Lower lobe of right lung (tissue), 2 donors: ENCODE measurements at regions not wholly inside any gene's neighbourhood (a gene's known extent, or its start where the extent isn't known, plus 50 kb on each side); places are given as distances from the start of the nearest gene placed in this dataset.

ENCODE experiments used
- ATAC-seq, 2 donors: fragments of 200-7000 bp; cut with Tn5 transposase; one replicate each; pipeline ENCODE4 v1.9.1; 2020 to 2022; ENCODE audit warnings: mild to moderate bottlenecking in 2 of 2, moderate library complexity in 2 of 2
- DNase-seq: peaks from one replicate; pipeline ENCODE4 v3.0.0-alpha.2; 2020
- H3K27ac ChIP-seq: fragments of 200-600 bp; one replicate; pipeline ENCODE4 v1.8.0; 2022
- H3K27me3 ChIP-seq: fragments of 200-600 bp; one replicate; pipeline ENCODE4 v1.8.0; 2022; ENCODE audit warnings: low read depth
- H3K36me3 ChIP-seq: fragments of 200-600 bp; one replicate; pipeline ENCODE4 v1.8.0; 2022; ENCODE audit warnings: mild to moderate bottlenecking
- H3K4me1 ChIP-seq: fragments of 200-600 bp; one replicate; pipeline ENCODE4 v1.8.0; 2022
- H3K4me3 ChIP-seq: fragments of 200-600 bp; one replicate; pipeline ENCODE4 v1.8.0; 2022; ENCODE audit warnings: mild to moderate bottlenecking
- H3K9me3 ChIP-seq: fragments of 200-600 bp; one replicate; pipeline ENCODE4 v1.8.0; 2022
- CTCF ChIP-seq: fragments of 200-600 bp; IDR thresholded peaks from one replicate; pipeline ENCODE4 v1.8.0; 2022; ENCODE audit warnings: antibody characterized with exemption, mild to moderate bottlenecking
- intact Hi-C: fragments of 100-400 bp; cut with DNase I; formaldehyde crosslinking; loops from one replicate; pipeline ENCODE4 v1.11.0; 2022
- donor health status: DM: no; HTN: yes; CAD: no; lungs with severe emphysema.

- H3K4me3 ChIP-seq = no peak overlapping the region
- H3K27me3 ChIP-seq = no peaks in the 10 kb centered on the region
- no peaks in the 10 kb centered on the region for H3K4me1 ChIP-seq
- no peaks in the 10 kb centered on the region for H3K36me3 ChIP-seq
- no peaks in the 10 kb centered on the region for H3K9me3 ChIP-seq
- ATAC-seq = no peak
- no peak for DNase-seq
- no peak overlapping the region for H3K27ac ChIP-seq
- intact Hi-C loops = no loop called here
- no peak for TF ChIP-seq CTCF
Observed at GRCh38 chr5:135635451-135635850, 56.7 kb upstream of the CXCL14 start.

DNA sequence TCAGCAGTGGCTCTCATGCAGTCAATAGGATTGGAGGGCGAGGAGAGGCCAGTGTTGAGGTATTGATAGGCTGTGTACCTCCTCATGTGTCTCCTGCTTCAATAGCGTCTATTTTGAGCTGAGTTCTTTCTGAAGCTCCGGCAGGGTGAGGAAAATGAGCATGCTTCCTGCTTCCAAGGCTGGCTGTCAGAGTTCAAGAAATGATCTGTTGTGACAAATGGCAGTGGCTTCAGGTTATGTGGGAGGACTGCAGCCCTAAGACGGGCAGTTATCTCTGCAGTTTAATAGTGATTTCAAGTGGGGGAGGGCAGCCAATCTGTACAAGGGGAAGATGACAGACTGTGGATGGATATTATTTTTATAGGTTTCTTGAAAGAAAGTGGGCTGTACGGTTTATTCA lies 54.0 kb upstream of the CXCL14 start:
- TF ChIP-seq CTCF = no peak
- no peaks in the 10 kb centered on the region for H3K36me3 ChIP-seq
- H3K27ac ChIP-seq = no peak overlapping the region
- no peak for ATAC-seq
- intact Hi-C loops = no loop called here
- no peaks in the 10 kb centered on the region for H3K9me3 ChIP-seq
- no peaks in the 10 kb centered on the region for H3K27me3 ChIP-seq
- H3K4me3 ChIP-seq = no peak overlapping the region
- DNase-seq = no peak
- H3K4me1 ChIP-seq = no peaks in the 10 kb centered on the region

- intact Hi-C loops = no loop called here
- H3K9me3 ChIP-seq = no peaks in the 10 kb centered on the region
- no peak overlapping the region for H3K27ac ChIP-seq
- no peak for DNase-seq
- TF ChIP-seq CTCF = no peak
- H3K4me3 ChIP-seq = no peak overlapping the region
- no peaks in the 10 kb centered on the region for H3K4me1 ChIP-seq
- no peaks in the 10 kb centered on the region for H3K36me3 ChIP-seq
- no peak for ATAC-seq
- H3K27me3 ChIP-seq = no peaks in the 10 kb centered on the region
Observed at GRCh38 chr5:135631391-135631790, 52.6 kb upstream of the CXCL14 start.

GRCh38 chr5:135629666-135630065 lies 50.9 kb upstream of the CXCL14 start:
- H3K27me3 ChIP-seq = no peaks in the 10 kb centered on the region
- no peaks in the 10 kb centered on the region for H3K4me1 ChIP-seq
- TF ChIP-seq CTCF = no peak
- no peaks in the 10 kb centered on the region for H3K36me3 ChIP-seq
- intact Hi-C loops = no loop called here
- H3K4me3 ChIP-seq = no peak overlapping the region
- no peak for ATAC-seq
- H3K27ac ChIP-seq = no peak overlapping the region
- no peak for DNase-seq
- H3K9me3 ChIP-seq = no peaks in the 10 kb centered on the region

GRCh38 chr5:135628771-135629563 lies 50.2 kb upstream of the CXCL14 start:
- intact Hi-C loops = no loop called here
- no peak overlapping the region for H3K4me3 ChIP-seq
- no peak for ATAC-seq
- no peak for DNase-seq
- no peaks in the 10 kb centered on the region for H3K36me3 ChIP-seq
- H3K4me1 ChIP-seq = no peaks in the 10 kb centered on the region
- no peak overlapping the region for H3K27ac ChIP-seq
- no peaks in the 10 kb centered on the region for H3K9me3 ChIP-seq
- no peak for TF ChIP-seq CTCF
- no peaks in the 10 kb centered on the region for H3K27me3 ChIP-seq
